Upper lobe of left lung (tissue), 4 donors: ENCODE measurements at regions not wholly inside any gene's neighbourhood (a gene's known extent, or its start where the extent isn't known, plus 50 kb on each side); places are given as distances from the start of the nearest gene placed in this dataset.
"Not testable (repeated sequence)": the region's sequence is repeated elsewhere in the genome, so short reads cannot be mapped to it uniquely, and the experiment has no call there.

Source experiments
- EP300 ChIP-seq, 4 donors: sonication (generic); formaldehyde crosslinking; IDR thresholded peaks; one replicate each; pipeline ENCODE4 v1.5.1; 2017; ENCODE audit warnings: antibody characterized with exemption in 4 of 4, control low read depth in 2 of 4
- POLR2AphosphoS5 ChIP-seq, 2 donors: sonication (generic); formaldehyde crosslinking; IDR thresholded peaks; one replicate each; pipeline ENCODE4 v1.5.1; 2017; ENCODE audit warnings: antibody characterized with exemption in 2 of 2
- TF ChIP-seq, protein P1 (sequence below), 6 experiments: fragments of 450-650 bp in 4 of 6; fragments of 200-600 bp in 2 of 6; sonication (generic) in 2 of 6; IDR thresholded peaks; one replicate each; pipeline ENCODE4 v1.5.1; 2016 to 2019; ENCODE audit warnings: antibody characterized with exemption in 6 of 6

DNA sequence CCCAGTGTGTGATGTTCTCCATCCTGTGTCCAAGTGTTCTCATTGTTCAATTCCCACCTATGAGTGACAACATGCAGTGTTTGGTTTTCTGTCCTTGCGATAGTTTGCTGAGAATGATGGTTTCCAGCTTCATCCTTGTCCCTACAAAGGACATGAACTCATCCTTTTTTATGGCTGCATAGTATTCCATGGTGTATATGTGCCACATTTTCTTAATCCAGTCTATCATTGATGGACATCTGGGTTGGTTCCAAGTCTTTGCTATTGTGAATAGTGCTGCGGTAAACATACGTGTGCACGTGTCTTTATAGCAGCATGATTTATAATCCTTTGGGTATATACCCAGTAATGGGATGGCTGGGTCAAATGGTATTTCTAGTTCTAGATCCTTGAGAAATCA, 134.3 kb downstream of the CCDC71L start:
- TF ChIP-seq, protein P1, sequence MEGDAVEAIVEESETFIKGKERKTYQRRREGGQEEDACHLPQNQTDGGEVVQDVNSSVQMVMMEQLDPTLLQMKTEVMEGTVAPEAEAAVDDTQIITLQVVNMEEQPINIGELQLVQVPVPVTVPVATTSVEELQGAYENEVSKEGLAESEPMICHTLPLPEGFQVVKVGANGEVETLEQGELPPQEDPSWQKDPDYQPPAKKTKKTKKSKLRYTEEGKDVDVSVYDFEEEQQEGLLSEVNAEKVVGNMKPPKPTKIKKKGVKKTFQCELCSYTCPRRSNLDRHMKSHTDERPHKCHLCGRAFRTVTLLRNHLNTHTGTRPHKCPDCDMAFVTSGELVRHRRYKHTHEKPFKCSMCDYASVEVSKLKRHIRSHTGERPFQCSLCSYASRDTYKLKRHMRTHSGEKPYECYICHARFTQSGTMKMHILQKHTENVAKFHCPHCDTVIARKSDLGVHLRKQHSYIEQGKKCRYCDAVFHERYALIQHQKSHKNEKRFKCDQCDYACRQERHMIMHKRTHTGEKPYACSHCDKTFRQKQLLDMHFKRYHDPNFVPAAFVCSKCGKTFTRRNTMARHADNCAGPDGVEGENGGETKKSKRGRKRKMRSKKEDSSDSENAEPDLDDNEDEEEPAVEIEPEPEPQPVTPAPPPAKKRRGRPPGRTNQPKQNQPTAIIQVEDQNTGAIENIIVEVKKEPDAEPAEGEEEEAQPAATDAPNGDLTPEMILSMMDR (IDR thresholded peaks at IDR 0.05): not testable (repeated sequence)
- not testable (repeated sequence) for TF ChIP-seq EP300, POLR2AphosphoS5 (IDR thresholded peaks at IDR 0.05)
